OCI-LY7 (cell line): ENCODE measurements at regions not wholly inside any gene's neighbourhood (a gene's known extent, or its start where the extent isn't known, plus 50 kb on each side); places are given as distances from the start of the nearest gene placed in this dataset.

Experiments
- CTCF ChIP-seq: fragments of 200-600 bp; sonication (generic); conservative IDR thresholded peaks from 2 replicates; pipeline ENCODE4 v1.5.1; 2014; ENCODE audit warnings: mild to moderate bottlenecking, antibody characterized with exemption, low read length, moderate library complexity, mixed read lengths
- EZH2phosphoT487 ChIP-seq: fragments of 200-600 bp; sonication (generic); IDR thresholded peaks from 2 replicates; pipeline ENCODE4 v1.6.1; 2018; ENCODE audit warnings: low read depth, borderline replicate concordance, mild to moderate bottlenecking, mixed run types, antibody characterized with exemption, low read length, moderate library complexity, mixed read lengths

GRCh38 chr2:51706220-51706619 lies 674.3 kb upstream of the NRXN1 start:
- TF ChIP-seq CTCF (no peak), EZH2phosphoT487 (no peak)
